HEK293T (cell line): ENCODE measurements at regions not wholly inside any gene's neighbourhood (a gene's known extent, or its start where the extent isn't known, plus 50 kb on each side); places are given as distances from the start of the nearest gene placed in this dataset.

ENCODE experiments used
- CTCF ChIA-PET: fragments of 350-600 bp; formaldehyde crosslinking; extraction: SDS; loops from one replicate; lab custom pipeline; 2021; ENCODE audit warnings: antibody characterized with exemption, inconsistent platforms; lab: Yijun Ruan, JAX
- POLR2A ChIA-PET: fragments of 350-600 bp; formaldehyde crosslinking; extraction: SDS; loops from one replicate; lab custom pipeline; 2020; ENCODE audit warnings: antibody characterized with exemption, inconsistent platforms; lab: Yijun Ruan, JAX
- DNase-seq: peaks from one replicate; pipeline ENCODE4 v3.0.0; 2012; ENCODE audit warnings: mixed read lengths; ENCODE audit errors: extremely low spot score
- ARNT ChIP-seq: fragments of 450-650 bp; IDR thresholded peaks from 2 replicates; pipeline ENCODE4 v1.6.1; 2017; ENCODE audit warnings: mild to moderate bottlenecking
- BHLHE40 ChIP-seq: fragments of 450-650 bp; IDR thresholded peaks from 2 replicates; pipeline ENCODE4 v1.6.1; 2016; ENCODE audit warnings: mild to moderate bottlenecking, moderate library complexity, borderline replicate concordance
- CTBP1 ChIP-seq: fragments of 450-650 bp; IDR thresholded peaks from 2 replicates; pipeline ENCODE4 v1.6.1; 2016; ENCODE audit warnings: borderline replicate concordance
- ELF4 ChIP-seq: fragments of 450-650 bp; IDR thresholded peaks from 2 replicates; pipeline ENCODE4 v1.6.1; 2017; ENCODE audit warnings: antibody characterized with exemption
- FOXA1 ChIP-seq: fragments of 450-650 bp; IDR thresholded peaks from 2 replicates; pipeline ENCODE4 v1.6.1; 2016; ENCODE audit warnings: mild to moderate bottlenecking
- FOXK2 ChIP-seq: fragments of 450-650 bp; IDR thresholded peaks from 2 replicates; pipeline ENCODE4 v1.6.1; 2016; ENCODE audit warnings: mild to moderate bottlenecking
- FOXM1 ChIP-seq: fragments of 450-650 bp; IDR thresholded peaks from 2 replicates; pipeline ENCODE4 v1.6.1; 2017; ENCODE audit warnings: mild to moderate bottlenecking, borderline replicate concordance
- HDGF ChIP-seq: fragments of 450-650 bp; IDR thresholded peaks from 2 replicates; pipeline ENCODE4 v1.6.1; 2017; ENCODE audit warnings: antibody characterized with exemption, borderline replicate concordance
- L3MBTL2 ChIP-seq: fragments of 450-650 bp; conservative IDR thresholded peaks from 2 replicates; pipeline ENCODE4 v1.6.1; 2016; ENCODE audit warnings: mild to moderate bottlenecking
- LEF1 ChIP-seq: fragments of 450-650 bp; IDR thresholded peaks from 2 replicates; pipeline ENCODE4 v1.6.1; 2017; ENCODE audit warnings: mild to moderate bottlenecking, borderline replicate concordance
- NFRKB ChIP-seq: fragments of 450-650 bp; IDR thresholded peaks from 2 replicates; pipeline ENCODE4 v1.6.1; 2016; ENCODE audit warnings: mild to moderate bottlenecking, moderate library complexity
- PKNOX1 ChIP-seq: fragments of 450-650 bp; IDR thresholded peaks from 2 replicates; pipeline ENCODE4 v1.6.1; 2016
- SP1 ChIP-seq: fragments of 450-650 bp; IDR thresholded peaks from 2 replicates; pipeline ENCODE4 v1.6.1; 2017
- SUZ12 ChIP-seq: fragments of 450-650 bp; IDR thresholded peaks from 2 replicates; pipeline ENCODE4 v1.6.1; 2016; ENCODE audit warnings: mild to moderate bottlenecking
- TARDBP ChIP-seq: fragments of 450-650 bp; IDR thresholded peaks from 2 replicates; pipeline ENCODE4 v1.6.1; 2016
- ZNF384 ChIP-seq: fragments of 450-650 bp; IDR thresholded peaks from 2 replicates; pipeline ENCODE4 v1.6.1; 2016

GRCh38 chr14:78074561-78074960 is 95.6 kb upstream of the NRXN3 start:
- TF ChIP-seq HDGF = no peak
- TF ChIP-seq FOXK2 = no peak
- TF ChIP-seq FOXA1 = no peak
- no peak for TF ChIP-seq SP1
- no peak for TF ChIP-seq CTBP1
- no peak for TF ChIP-seq ELF4
- TF ChIP-seq ARNT = no peak
- TF ChIP-seq L3MBTL2 = no peak
- no peak for TF ChIP-seq BHLHE40
- no peak for TF ChIP-seq FOXM1
- no peak for TF ChIP-seq PKNOX1
- TF ChIP-seq SUZ12 = no peak
- no peak for TF ChIP-seq LEF1
- DNase-seq = no peak
- ChIA-PET CTCF (no interaction called here), POLR2A (no interaction called here)

GRCh38 chr14:78075033-78075432 is 95.1 kb upstream of the NRXN3 start:
- DNase-seq = no peak
- CTCF ChIA-PET = no interaction called here
- POLR2A ChIA-PET = no interaction called here
- no peak for TF ChIP-seq TARDBP
- TF ChIP-seq SP1 = no peak
- TF ChIP-seq SUZ12 = no peak
- TF ChIP-seq PKNOX1 = no peak
- TF ChIP-seq LEF1 = no peak
- no peak for TF ChIP-seq NFRKB
- TF ChIP-seq FOXK2 = no peak
- no peak for TF ChIP-seq FOXA1
- TF ChIP-seq HDGF = no peak
- no peak for TF ChIP-seq ZNF384
- no peak for TF ChIP-seq CTBP1
- TF ChIP-seq ARNT = no peak
- no peak for TF ChIP-seq L3MBTL2

GRCh38 chr14:78075555-78076277 is 94.5 kb upstream of the NRXN3 start:
- CTCF ChIA-PET = no interaction called here
- no peak for DNase-seq

DNA sequence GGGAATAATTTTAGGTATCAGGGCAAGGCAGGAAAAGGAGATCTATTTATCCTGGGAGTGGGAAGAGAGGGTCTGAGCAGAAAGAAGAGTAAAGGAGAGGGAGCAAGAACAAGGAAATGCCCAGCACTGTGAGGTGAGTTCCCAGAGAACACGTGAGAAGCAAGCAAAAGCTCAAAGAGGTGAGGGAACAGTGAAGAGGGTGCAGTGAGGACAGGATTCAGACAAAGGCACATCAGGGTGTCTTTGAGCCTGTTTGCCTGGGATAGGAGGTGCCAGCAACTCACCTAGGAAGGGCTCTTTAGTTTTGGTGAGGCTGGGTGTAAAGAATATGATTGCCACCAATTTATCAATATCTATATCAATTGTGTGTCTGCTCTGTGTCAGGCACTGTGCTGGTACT is 88.9 kb upstream of the NRXN3 start:
- DNase-seq = no peak
- TF ChIP-seq L3MBTL2 = no peak
- TF ChIP-seq SP1 = no peak
- no peak for TF ChIP-seq ELF4
- TF ChIP-seq FOXM1 = no peak
- TF ChIP-seq SUZ12 = no peak
- no peak for TF ChIP-seq BHLHE40
- no peak for TF ChIP-seq FOXK2
- TF ChIP-seq CTBP1 = no peak
- TF ChIP-seq FOXA1 = no peak
- TF ChIP-seq ZNF384 = no peak
- TF ChIP-seq LEF1 = no peak
- no peak for TF ChIP-seq ARNT
- TF ChIP-seq TARDBP = no peak
- TF ChIP-seq PKNOX1 = no peak
- TF ChIP-seq NFRKB = no peak
- TF ChIP-seq HDGF = no peak
- CTCF ChIA-PET = no interaction called here
- POLR2A ChIA-PET = no interaction called here

More at GRCh38 chr14:78075555-78076277, 94.5 kb upstream of the NRXN3 start:
- TF ChIP-seq PKNOX1 (no peak), ARNT (no peak), TARDBP (no peak), BHLHE40 (no peak), FOXM1 (no peak), LEF1 (no peak), ZNF384 (no peak), FOXK2 (no peak), FOXA1 (no peak), SUZ12 (no peak), HDGF (no peak), NFRKB (no peak), ELF4 (no peak)
- POLR2A ChIA-PET = no interaction called here

DNA sequence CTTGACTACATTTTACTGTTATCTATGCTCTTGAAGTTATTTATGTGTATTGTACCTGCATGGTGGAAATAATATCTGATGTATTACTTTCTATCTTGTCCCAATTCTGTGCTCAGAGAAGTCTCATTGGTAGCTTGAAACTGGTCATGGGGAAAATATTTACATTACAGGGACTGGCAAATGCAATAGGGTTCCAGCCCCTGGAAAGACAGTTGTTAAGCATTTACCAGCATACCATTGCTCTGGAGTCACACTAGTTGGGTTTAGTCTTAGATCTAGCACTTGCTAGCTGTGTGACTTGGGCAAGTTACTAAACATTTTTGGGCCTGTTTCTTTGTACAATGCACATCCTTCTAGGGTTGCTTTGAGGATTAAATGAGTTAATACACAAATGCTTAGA is 86.3 kb upstream of the NRXN3 start:
- TF ChIP-seq ELF4 (no peak), BHLHE40 (no peak), ZNF384 (no peak), FOXM1 (no peak), FOXK2 (no peak), FOXA1 (no peak), HDGF (no peak), L3MBTL2 (no peak), SUZ12 (no peak), CTBP1 (no peak), PKNOX1 (no peak), TARDBP (no peak), NFRKB (no peak), ARNT (no peak), LEF1 (no peak), SP1 (no peak)
- DNase-seq = no peak
- CTCF ChIA-PET = no interaction called here
- POLR2A ChIA-PET = no interaction called here
